HEK293T (cell line): ENCODE measurements at regions not wholly inside any gene's neighbourhood (a gene's known extent, or its start where the extent isn't known, plus 50 kb on each side); places are given as distances from the start of the nearest gene placed in this dataset.

Source experiments
- CTCF ChIA-PET: fragments of 350-600 bp; formaldehyde crosslinking; extraction: SDS; loops from one replicate; lab custom pipeline; 2021; ENCODE audit warnings: antibody characterized with exemption, inconsistent platforms; lab: Yijun Ruan, JAX
- POLR2A ChIA-PET: fragments of 350-600 bp; formaldehyde crosslinking; extraction: SDS; loops from one replicate; lab custom pipeline; 2020; ENCODE audit warnings: antibody characterized with exemption, inconsistent platforms; lab: Yijun Ruan, JAX
- DNase-seq: peaks from one replicate; pipeline ENCODE4 v3.0.0; 2012; ENCODE audit warnings: mixed read lengths; ENCODE audit errors: extremely low spot score
- ARNT ChIP-seq: fragments of 450-650 bp; IDR thresholded peaks from 2 replicates; pipeline ENCODE4 v1.6.1; 2017; ENCODE audit warnings: mild to moderate bottlenecking
- CTBP1 ChIP-seq: fragments of 450-650 bp; IDR thresholded peaks from 2 replicates; pipeline ENCODE4 v1.6.1; 2016; ENCODE audit warnings: borderline replicate concordance
- ELF4 ChIP-seq: fragments of 450-650 bp; IDR thresholded peaks from 2 replicates; pipeline ENCODE4 v1.6.1; 2017; ENCODE audit warnings: antibody characterized with exemption
- HDGF ChIP-seq: fragments of 450-650 bp; IDR thresholded peaks from 2 replicates; pipeline ENCODE4 v1.6.1; 2017; ENCODE audit warnings: antibody characterized with exemption, borderline replicate concordance
- L3MBTL2 ChIP-seq: fragments of 450-650 bp; conservative IDR thresholded peaks from 2 replicates; pipeline ENCODE4 v1.6.1; 2016; ENCODE audit warnings: mild to moderate bottlenecking
- NFRKB ChIP-seq: fragments of 450-650 bp; IDR thresholded peaks from 2 replicates; pipeline ENCODE4 v1.6.1; 2016; ENCODE audit warnings: mild to moderate bottlenecking, moderate library complexity
- PKNOX1 ChIP-seq: fragments of 450-650 bp; IDR thresholded peaks from 2 replicates; pipeline ENCODE4 v1.6.1; 2016
- SP1 ChIP-seq: fragments of 450-650 bp; IDR thresholded peaks from 2 replicates; pipeline ENCODE4 v1.6.1; 2017
- TARDBP ChIP-seq: fragments of 450-650 bp; IDR thresholded peaks from 2 replicates; pipeline ENCODE4 v1.6.1; 2016
- ZNF384 ChIP-seq: fragments of 450-650 bp; IDR thresholded peaks from 2 replicates; pipeline ENCODE4 v1.6.1; 2016

GRCh38 chr1:61515096-61515495 is 209.8 kb downstream of the TM2D1 start:
- TF ChIP-seq TARDBP (no peak), ARNT (no peak), ELF4 (no peak), HDGF (no peak), NFRKB (no peak), SP1 (no peak), ZNF384 (no peak), L3MBTL2 (no peak), CTBP1 (no peak), PKNOX1 (no peak)
- DNase-seq: no peak
- ChIA-PET CTCF (no interaction called here), POLR2A (no interaction called here)
